ENCODE measurements at regions not wholly inside any gene's neighbourhood (a gene's known extent, or its start where the extent isn't known, plus 50 kb on each side); places are given as distances from the start of the nearest gene placed in this dataset.

GRCh38 chr4:29151584-29151983, 1568.6 kb upstream of the PCDH7 start:
- TF ChIP-seq, protein P1, sequence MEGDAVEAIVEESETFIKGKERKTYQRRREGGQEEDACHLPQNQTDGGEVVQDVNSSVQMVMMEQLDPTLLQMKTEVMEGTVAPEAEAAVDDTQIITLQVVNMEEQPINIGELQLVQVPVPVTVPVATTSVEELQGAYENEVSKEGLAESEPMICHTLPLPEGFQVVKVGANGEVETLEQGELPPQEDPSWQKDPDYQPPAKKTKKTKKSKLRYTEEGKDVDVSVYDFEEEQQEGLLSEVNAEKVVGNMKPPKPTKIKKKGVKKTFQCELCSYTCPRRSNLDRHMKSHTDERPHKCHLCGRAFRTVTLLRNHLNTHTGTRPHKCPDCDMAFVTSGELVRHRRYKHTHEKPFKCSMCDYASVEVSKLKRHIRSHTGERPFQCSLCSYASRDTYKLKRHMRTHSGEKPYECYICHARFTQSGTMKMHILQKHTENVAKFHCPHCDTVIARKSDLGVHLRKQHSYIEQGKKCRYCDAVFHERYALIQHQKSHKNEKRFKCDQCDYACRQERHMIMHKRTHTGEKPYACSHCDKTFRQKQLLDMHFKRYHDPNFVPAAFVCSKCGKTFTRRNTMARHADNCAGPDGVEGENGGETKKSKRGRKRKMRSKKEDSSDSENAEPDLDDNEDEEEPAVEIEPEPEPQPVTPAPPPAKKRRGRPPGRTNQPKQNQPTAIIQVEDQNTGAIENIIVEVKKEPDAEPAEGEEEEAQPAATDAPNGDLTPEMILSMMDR (IDR thresholded peaks at IDR 0.05; ENCODE audit: low read depth, low read length, poor library complexity, severe bottlenecking) = no peak
- TF ChIP-seq EZH2phosphoT487 (IDR thresholded peaks at IDR 0.05; ENCODE audit: borderline replicate concordance, low read length) = no peak

Measured in DOHH2 (cell line).